Thyroid gland (tissue), 4 donors: ENCODE measurements at regions not wholly inside any gene's neighbourhood (a gene's known extent, or its start where the extent isn't known, plus 50 kb on each side); places are given as distances from the start of the nearest gene placed in this dataset.

Experiments used
- POLR2A ChIP-seq, 2 donors: fragments of 450-650 bp; IDR thresholded peaks; one replicate each; pipeline ENCODE4 v1.6.1; 2017; ENCODE audit warnings: antibody characterized with exemption in 2 of 2, mild to moderate bottlenecking in 2 of 2, moderate library complexity in 1 of 2
- TF ChIP-seq, protein P1 (sequence below), 6 experiments: fragments of 200-600 bp in 3 of 6; fragments of 450-650 bp in 3 of 6; sonication (generic) in 3 of 6; IDR thresholded peaks; one replicate each; pipeline ENCODE4 v1.5.1; 2016 to 2019; ENCODE audit warnings: antibody characterized with exemption in 6 of 6, mild to moderate bottlenecking in 2 of 6, inconsistent platforms in 1 of 6, moderate library complexity in 1 of 6

GRCh38 chrX:139454743-139455142 is 75.8 kb upstream of the F9 start:
- TF ChIP-seq, protein P1, sequence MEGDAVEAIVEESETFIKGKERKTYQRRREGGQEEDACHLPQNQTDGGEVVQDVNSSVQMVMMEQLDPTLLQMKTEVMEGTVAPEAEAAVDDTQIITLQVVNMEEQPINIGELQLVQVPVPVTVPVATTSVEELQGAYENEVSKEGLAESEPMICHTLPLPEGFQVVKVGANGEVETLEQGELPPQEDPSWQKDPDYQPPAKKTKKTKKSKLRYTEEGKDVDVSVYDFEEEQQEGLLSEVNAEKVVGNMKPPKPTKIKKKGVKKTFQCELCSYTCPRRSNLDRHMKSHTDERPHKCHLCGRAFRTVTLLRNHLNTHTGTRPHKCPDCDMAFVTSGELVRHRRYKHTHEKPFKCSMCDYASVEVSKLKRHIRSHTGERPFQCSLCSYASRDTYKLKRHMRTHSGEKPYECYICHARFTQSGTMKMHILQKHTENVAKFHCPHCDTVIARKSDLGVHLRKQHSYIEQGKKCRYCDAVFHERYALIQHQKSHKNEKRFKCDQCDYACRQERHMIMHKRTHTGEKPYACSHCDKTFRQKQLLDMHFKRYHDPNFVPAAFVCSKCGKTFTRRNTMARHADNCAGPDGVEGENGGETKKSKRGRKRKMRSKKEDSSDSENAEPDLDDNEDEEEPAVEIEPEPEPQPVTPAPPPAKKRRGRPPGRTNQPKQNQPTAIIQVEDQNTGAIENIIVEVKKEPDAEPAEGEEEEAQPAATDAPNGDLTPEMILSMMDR (IDR thresholded peaks at IDR 0.05) = no peak
- no peak for TF ChIP-seq POLR2A (IDR thresholded peaks at IDR 0.05)
